IMR-90 (cell line): ENCODE measurements at regions not wholly inside any gene's neighbourhood (a gene's known extent, or its start where the extent isn't known, plus 50 kb on each side); places are given as distances from the start of the nearest gene placed in this dataset.
A peak's percentile ranks its signal among the peaks of the same experiment; 100 is the strongest.

Experiments used
- ATAC-seq: fragments of 200-7000 bp; cut with Tn5 transposase; 2 replicates; pipeline ENCODE4 v1.9.1; 2020; ENCODE audit warnings: low read depth, mild to moderate bottlenecking, moderate library complexity
- BruUV-seq: library from RNA; stranded (reverse); fragments of 400-500 nt; replicated peaks from 2 replicates; lab custom pipeline; 2021; lab: Mats Ljungman, UMichigan
- CTCF ChIA-PET: fragments of 300-600 bp; formaldehyde crosslinking; extraction: SDS; loops from one replicate; lab custom pipeline; 2021; ENCODE audit warnings: antibody characterized with exemption; lab: Yijun Ruan, JAX
- POLR2A ChIA-PET: fragments of 300-600 bp; sonication (Branson Sonifier 250); formaldehyde crosslinking; loops from one replicate; lab custom pipeline; 2022; ENCODE audit warnings: antibody characterized with exemption; ENCODE audit not compliant: unreplicated experiment; lab: Charles Lee
- DNase-seq: peaks from one replicate; pipeline ENCODE4 v3.0.0; 2013
- H2AFZ ChIP-seq: replicated peaks from 2 replicates; pipeline ENCODE3; 2013; ENCODE audit warnings: low read length, mild to moderate bottlenecking; ENCODE audit not compliant: poor library complexity
- H2AK5ac ChIP-seq: 2 replicates; pipeline ENCODE4 v1.6.1; 2013; ENCODE audit warnings: low read depth, low read length, inconsistent platforms
- H2AK9ac ChIP-seq: replicated peaks from 2 replicates; pipeline ENCODE3; 2013; ENCODE audit warnings: mild to moderate bottlenecking, low read depth, low read length, moderate library complexity; ENCODE audit not compliant: poor library complexity
- H2BK120ac ChIP-seq: 2 replicates; pipeline ENCODE4 v1.6.1; 2013; ENCODE audit warnings: low read depth, low read length, inconsistent platforms
- H2BK15ac ChIP-seq: 3 replicates; pipeline ENCODE4 v1.6.1; 2013; ENCODE audit warnings: low read depth, low read length, inconsistent platforms
- H2BK20ac ChIP-seq: 2 replicates; pipeline ENCODE4 v1.6.1; 2013; ENCODE audit warnings: low read depth, mild to moderate bottlenecking, inconsistent platforms, low read length, moderate library complexity
- H2BK5ac ChIP-seq: 2 replicates; pipeline ENCODE4 v1.6.1; 2013; ENCODE audit warnings: mild to moderate bottlenecking, low read depth, low read length, inconsistent platforms; ENCODE audit not compliant: poor library complexity, severe bottlenecking
- H3K14ac ChIP-seq: replicated peaks from 2 replicates; pipeline ENCODE4 v1.6.1; 2013; ENCODE audit warnings: low read depth, low read length, inconsistent platforms
- H3K18ac ChIP-seq: 2 replicates; pipeline ENCODE4 v1.6.1; 2013; ENCODE audit warnings: low read depth, low read length, control low read depth
- H3K23ac ChIP-seq: 2 replicates; pipeline ENCODE4 v1.6.1; 2013; ENCODE audit warnings: low read depth, low read length, inconsistent platforms
- H3K27ac ChIP-seq: 2 replicates; pipeline ENCODE4 v1.5.1; 2013; ENCODE audit warnings: mild to moderate bottlenecking, control low read depth, low read length; ENCODE audit not compliant: insufficient read depth
- H3K27me3 ChIP-seq: 2 replicates; pipeline ENCODE4 v1.6.1; 2013; ENCODE audit warnings: low read length; ENCODE audit not compliant: control insufficient read depth, insufficient read depth
- H3K36me3 ChIP-seq: 2 replicates; pipeline ENCODE4 v1.6.1; 2013; ENCODE audit warnings: low read length, mixed read lengths; ENCODE audit not compliant: control insufficient read depth, insufficient read depth
- H3K4ac ChIP-seq: 2 replicates; pipeline ENCODE4 v1.6.1; 2013; ENCODE audit warnings: low read depth, low read length, inconsistent platforms
- H3K4me1 ChIP-seq: 2 replicates; pipeline ENCODE4 v1.6.1; 2013; ENCODE audit warnings: low read length, mixed read lengths; ENCODE audit not compliant: control insufficient read depth, insufficient read depth
- H3K4me2 ChIP-seq: 2 replicates; pipeline ENCODE4 v1.6.1; 2013; ENCODE audit warnings: low read depth, mild to moderate bottlenecking, control low read depth, low read length, moderate library complexity
- H3K4me3 ChIP-seq: 2 replicates; pipeline ENCODE4 v1.5.1; 2013; ENCODE audit warnings: low read depth, mild to moderate bottlenecking, control low read depth, low read length, moderate library complexity; ENCODE audit not compliant: insufficient read depth
- H3K56ac ChIP-seq: 2 replicates; pipeline ENCODE4 v1.6.1; 2013; ENCODE audit warnings: low read length, inconsistent platforms; ENCODE audit not compliant: insufficient read depth; ENCODE audit errors: extremely low read depth
- H3K79me1 ChIP-seq, 2 experiments: 2 replicates each; pipeline ENCODE4 v1.6.1; 2013; ENCODE audit warnings: low read length in 2 of 2, inconsistent platforms in 1 of 2, low read depth in 1 of 2
- H3K9ac ChIP-seq: 2 replicates; pipeline ENCODE4 v1.6.1; 2013; ENCODE audit warnings: low read depth, low read length, control low read depth
- H3K9me1 ChIP-seq: 2 replicates; pipeline ENCODE4 v1.6.1; 2013; ENCODE audit warnings: low read length, inconsistent platforms; ENCODE audit not compliant: insufficient read depth
- H3K9me3 ChIP-seq: 2 replicates; pipeline ENCODE4 v1.6.1; 2013; ENCODE audit warnings: low read length; ENCODE audit not compliant: control insufficient read depth, insufficient read depth
- H4K20me1 ChIP-seq: 2 replicates; pipeline ENCODE4 v1.6.1; 2013; ENCODE audit warnings: low read length, inconsistent platforms; ENCODE audit not compliant: insufficient read depth
- H4K5ac ChIP-seq: 2 replicates; pipeline ENCODE4 v1.6.1; 2013; ENCODE audit warnings: mild to moderate bottlenecking, low read depth, low read length, control low read depth
- H4K8ac ChIP-seq, 2 experiments: 2 replicates each; pipeline ENCODE4 v1.6.1; 2013; ENCODE audit warnings: low read depth in 2 of 2, low read length in 2 of 2, control low read depth in 1 of 2, inconsistent platforms in 1 of 2
- H4K91ac ChIP-seq: 2 replicates; pipeline ENCODE4 v1.6.1; 2013; ENCODE audit warnings: low read depth, low read length, inconsistent platforms; ENCODE audit not compliant: insufficient read depth
- BHLHE40 ChIP-seq: fragments of 150-350 bp; IDR thresholded peaks from 2 replicates; pipeline ENCODE4 v1.6.1; 2016; ENCODE audit warnings: mild to moderate bottlenecking, low read depth, low read length
- CEBPB ChIP-seq: IDR thresholded peaks from 2 replicates; pipeline ENCODE4 v1.6.1; 2012; ENCODE audit warnings: low read depth, low read length, improper control_type of control experiment
- FOS ChIP-seq: fragments of 150-350 bp; IDR thresholded peaks from 2 replicates; pipeline ENCODE4 v1.6.1; 2016; ENCODE audit warnings: low read depth, low read length
- MAFK ChIP-seq: IDR thresholded peaks from 2 replicates; pipeline ENCODE4 v1.6.1; 2012; ENCODE audit warnings: low read depth, low read length, improper control_type of control experiment
- NFE2L2 ChIP-seq: fragments of 150-350 bp; IDR thresholded peaks from 2 replicates; pipeline ENCODE4 v1.6.1; 2016; ENCODE audit warnings: low read depth, mild to moderate bottlenecking, low read length
- WGBS, 2 experiments: methylation state at CpG; one replicate each; pipeline versions ENCODE4 v1.1.5 to v1.1.7; 2013; ENCODE audit warnings: missing lambda C conversion rate in 2 of 2; ENCODE audit not compliant: insufficient read length in 1 of 2; ENCODE audit errors: extremely low coverage in 2 of 2; 5-methylcytosine and 5-hydroxymethylcytosine counted together
- dilution Hi-C: fragments of 300-500 bp; cut with HindIII; formaldehyde crosslinking; loops from one replicate; pipeline ENCODE4 v1.14.3; 2018; ENCODE audit warnings: low sequenced_read_pairs; ENCODE audit not compliant: unreplicated experiment
- in situ Hi-C: fragments of 300-500 bp; cut with MboI; formaldehyde crosslinking; loops from 3 replicates; pipeline ENCODE4 v1.14.3; 2019; ENCODE audit warnings: low sequenced_read_pairs, inconsistent platforms, mixed read lengths
- intact Hi-C: fragments of 100-400 bp; cut with micrococcal nuclease; formaldehyde crosslinking; loops from 2 replicates; pipeline ENCODE4 v1.10.0; 2022

DNA sequence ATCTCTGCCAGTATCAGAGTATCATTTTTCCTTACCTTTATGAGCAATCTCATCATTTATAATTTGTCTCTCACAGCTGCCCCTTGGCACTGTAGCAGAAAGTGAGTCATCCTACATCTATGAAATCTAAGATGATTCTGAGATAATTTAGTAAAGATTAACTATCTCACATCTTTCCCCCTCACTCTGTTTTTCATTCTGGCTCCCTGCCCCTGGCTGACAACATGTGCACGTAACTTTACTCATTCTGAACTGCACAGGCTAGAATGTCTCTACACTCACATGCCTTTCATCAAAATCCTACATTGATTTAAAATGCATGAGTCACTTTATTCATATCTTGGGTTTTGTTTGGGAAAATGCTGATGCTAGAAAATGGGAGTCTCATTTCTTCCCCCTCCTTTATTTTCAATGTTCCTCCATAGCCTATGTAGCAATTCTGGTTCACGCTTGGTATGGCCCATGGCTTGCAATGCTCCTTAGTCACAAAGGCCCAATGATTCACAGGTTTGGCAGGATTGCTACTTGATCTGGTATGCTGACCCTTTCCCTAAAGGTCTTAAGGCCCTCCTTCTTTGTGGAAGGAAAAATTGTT is 838.5 kb downstream of the TUSC7 start:
- H3K4me1 ChIP-seq: peaks cover 11% of the 10 kb centered on the region
- peak overlapping the region; percentile 41; the same call in 1 of the 2 replicates for H2BK20ac ChIP-seq
- in situ Hi-C loops: loop anchor here (25.0 kb wide), 1 partner anchor 511 kb away; no protein-coding TSS in a partner anchor
- peak overlapping the region; percentile 23 for H2AK9ac ChIP-seq
- H2AFZ ChIP-seq: no peak overlapping the region
- H3K9ac ChIP-seq: no peak overlapping the region
- H3K56ac ChIP-seq: no peak overlapping the region
- no peak overlapping the region for H3K4me3 ChIP-seq
- no peak overlapping the region for H4K5ac ChIP-seq
- H2AK5ac ChIP-seq: no peak overlapping the region; the same call in 1 of the 2 replicates
- peak overlapping the region; percentile 23 for H2BK120ac ChIP-seq
- dilution Hi-C loops: no loop called here
- no peaks in the 10 kb centered on the region for H3K27me3 ChIP-seq
- H4K20me1 ChIP-seq: no peaks in the 10 kb centered on the region
- no peaks in the 10 kb centered on the region for H3K36me3 ChIP-seq
- peak overlapping the region; percentile 30; the same call in 1 of the 3 replicates for H2BK15ac ChIP-seq
- H3K9me1 ChIP-seq: peaks cover 4% of the 10 kb centered on the region; the same call in 1 of the 2 replicates
- WGBS, 2 experiments: no CpG with 5 or more reads among the region's 2 CpGs
- H3K4ac ChIP-seq: peak overlapping the region; percentile 44
- H3K14ac ChIP-seq: peak overlapping the region; percentile 40; the same call in 1 of the 2 replicates
- no TSS peak for BruUV-seq
- peak overlapping the region; percentile 43; the same call in 1 of the 2 replicates for H4K91ac ChIP-seq
- peak overlapping the region in 1 of 2 experiments; percentile 67; a peak in 2 of 4 replicates for H4K8ac ChIP-seq
- peak overlapping the region; percentile 39 for H3K23ac ChIP-seq
- H2BK5ac ChIP-seq: peak overlapping the region; percentile 82
- intact Hi-C loops: loop anchor here (5.0 kb wide), 2 partner anchors 169 to 449 kb away; no protein-coding TSS in a partner anchor
- DNase-seq (peak; percentile 83), ATAC-seq (peak; percentile 78)
- no peaks in the 10 kb centered on the region for H3K79me1 ChIP-seq
- H3K9me3 ChIP-seq: no peaks in the 10 kb centered on the region
- peak overlapping the region; percentile 81; the same call in 1 of the 2 replicates for H3K27ac ChIP-seq
- POLR2A ChIA-PET: no interaction called here
- peak overlapping the region; percentile 56; the same call in 1 of the 2 replicates for H3K18ac ChIP-seq
- CTCF ChIA-PET: no interaction called here
- H3K4me2 ChIP-seq: peak overlapping the region; percentile 15
- TF ChIP-seq CEBPB (peak; percentile 87), MAFK (peak; percentile 89), NFE2L2 (no peak), BHLHE40 (0 out of 2 replicates have a peak, but pooled peaks have one; percentile 35), FOS (peak; percentile 48; the same call in 1 of the 2 replicates)
